HG03060 (cell line): ENCODE measurements at regions not wholly inside any gene's neighbourhood (a gene's known extent, or its start where the extent isn't known, plus 50 kb on each side); places are given as distances from the start of the nearest gene placed in this dataset.

Experiments
- ATAC-seq: cut with Tn5 transposase; IDR thresholded peaks from one replicate; pipeline ENCODE4 v1.9.1; 2021; ENCODE audit warnings: low read depth, moderate number of reproducible peaks; ENCODE audit not compliant: unreplicated experiment

DNA sequence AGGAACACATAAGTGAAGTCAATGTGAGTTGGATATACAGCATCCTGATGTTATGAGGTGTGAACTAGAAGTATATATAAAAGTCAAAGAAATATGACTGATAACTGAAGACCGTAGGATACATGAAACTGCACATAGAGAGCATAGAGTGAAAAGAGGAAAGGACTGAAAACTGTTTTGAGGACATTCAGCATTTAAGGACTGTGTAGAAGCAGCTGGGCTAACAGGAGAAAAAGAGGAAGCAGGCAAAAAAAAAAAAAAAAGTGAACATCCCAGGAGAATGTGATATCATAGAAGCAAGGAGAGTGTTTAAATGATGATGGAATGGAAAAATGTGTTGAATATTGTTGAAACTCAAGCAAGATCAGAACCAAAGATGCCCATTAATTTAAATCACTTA, 363.5 kb downstream of the PCDH20 start:
- ATAC-seq, result no peak

DNA sequence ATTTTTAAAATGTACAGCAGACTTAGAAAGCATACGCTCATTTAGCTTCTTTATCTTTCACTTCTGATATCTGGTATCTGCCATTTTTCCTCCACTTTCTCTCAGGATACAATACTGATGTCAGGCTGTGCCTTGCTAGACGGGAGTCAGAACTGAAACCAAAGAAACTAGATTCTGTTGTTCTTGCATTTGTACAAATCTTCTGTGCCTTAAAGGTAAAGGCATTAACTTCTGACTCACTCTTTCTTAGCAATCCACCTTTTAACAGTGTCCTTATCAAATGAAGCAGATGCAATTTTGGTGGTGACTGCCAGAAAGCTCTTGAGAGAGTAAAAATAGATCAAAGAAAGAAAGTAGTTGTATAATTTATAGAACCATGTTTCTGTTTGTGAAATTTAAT, 370.4 kb downstream of the PCDH20 start:
- ATAC-seq, result no peak

DNA sequence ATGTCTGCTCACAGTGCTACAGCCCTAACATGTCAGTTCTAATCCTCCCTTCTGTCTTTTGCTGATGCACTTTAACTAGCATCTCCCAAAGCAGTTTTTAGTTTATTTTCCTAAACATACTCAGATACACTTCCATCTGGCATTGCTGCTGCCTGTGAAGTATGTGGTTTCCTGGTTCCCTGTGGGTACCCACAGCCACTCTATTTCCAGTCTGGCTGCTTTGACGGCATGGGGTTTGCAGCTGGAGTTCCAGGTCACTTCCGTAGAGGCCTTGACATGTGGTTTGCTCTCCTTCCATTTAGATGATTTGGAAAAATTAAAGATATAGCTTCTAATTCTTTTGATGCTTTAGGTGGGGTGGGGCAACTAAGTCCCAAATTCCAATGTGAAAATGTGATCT, 375.5 kb downstream of the PCDH20 start:
- ATAC-seq, result no peak

DNA sequence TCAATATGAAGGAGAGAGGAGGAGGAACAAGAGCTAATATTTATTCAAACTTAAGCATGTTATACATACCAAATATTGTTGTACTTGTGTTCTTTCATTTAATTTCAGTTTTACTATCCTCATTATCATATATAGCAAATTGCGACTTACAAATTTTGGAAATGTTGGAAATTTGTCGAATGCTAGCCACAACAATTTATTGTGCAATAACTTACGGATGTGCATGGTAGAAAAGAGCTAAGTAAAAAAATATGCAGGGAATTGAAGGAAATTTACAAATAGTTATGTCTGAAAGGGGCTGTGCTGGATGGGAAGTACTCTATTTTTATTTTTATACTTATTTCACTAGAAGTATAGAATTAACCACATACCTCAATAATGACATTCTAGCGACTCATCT, 376.3 kb downstream of the PCDH20 start:
- no peak for ATAC-seq

DNA sequence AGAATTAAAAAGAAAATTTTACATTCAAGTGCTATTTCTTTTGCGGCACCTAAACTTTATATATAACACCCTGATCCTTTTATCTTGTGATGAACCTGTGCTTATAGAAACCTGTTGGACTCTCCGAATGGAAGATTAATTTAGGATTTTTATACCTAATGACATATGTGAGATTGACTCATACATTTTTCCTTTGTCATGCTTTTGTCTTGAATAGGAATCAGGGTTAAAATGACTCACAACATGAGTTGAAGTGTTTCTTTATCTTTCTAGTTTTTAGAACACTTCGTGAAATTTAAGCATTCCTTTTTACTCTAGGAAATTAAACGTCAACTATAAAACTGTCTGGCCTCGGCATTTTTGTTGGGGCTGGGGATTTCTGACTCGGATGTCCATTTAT, 378.9 kb downstream of the PCDH20 start:
- ATAC-seq, result no peak

DNA sequence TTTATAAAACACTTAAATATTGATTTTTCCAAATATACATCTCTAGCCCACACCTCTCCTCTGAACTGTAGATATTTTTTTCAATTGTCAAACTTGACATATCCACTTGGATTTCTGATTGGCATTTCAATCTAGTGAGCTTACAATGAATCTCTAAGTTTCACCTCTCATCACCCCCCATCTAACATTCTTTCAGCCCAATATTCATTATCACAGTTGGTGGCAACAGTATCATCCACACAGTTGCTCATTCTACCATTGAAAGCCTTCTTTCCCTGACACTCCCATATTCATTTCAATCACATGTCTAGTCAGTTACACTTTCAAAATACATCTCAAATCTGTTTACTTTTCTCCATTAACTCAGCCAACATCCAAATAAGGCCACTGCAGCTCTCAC, 385.2 kb downstream of the PCDH20 start:
- ATAC-seq, result no peak

DNA sequence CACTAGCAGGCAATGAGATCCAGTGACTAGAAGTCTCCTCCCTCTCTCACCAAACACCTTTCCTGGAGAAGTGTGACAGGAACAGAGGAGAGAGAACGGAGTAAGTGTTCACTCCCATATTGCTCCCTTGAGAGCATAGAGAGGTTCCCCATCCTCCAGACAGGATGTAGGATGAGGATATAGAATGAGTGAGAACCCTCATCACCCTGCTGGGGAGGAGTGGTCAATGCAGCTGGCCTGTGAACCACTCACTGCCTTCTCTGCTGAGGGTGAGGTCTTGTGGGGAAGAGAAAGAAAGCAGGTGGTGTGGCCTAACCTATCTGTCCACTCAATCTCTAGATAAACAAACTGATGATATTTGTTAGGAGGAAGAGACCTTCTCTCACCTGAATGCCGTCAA, 386.6 kb downstream of the PCDH20 start:
- no peak for ATAC-seq

DNA sequence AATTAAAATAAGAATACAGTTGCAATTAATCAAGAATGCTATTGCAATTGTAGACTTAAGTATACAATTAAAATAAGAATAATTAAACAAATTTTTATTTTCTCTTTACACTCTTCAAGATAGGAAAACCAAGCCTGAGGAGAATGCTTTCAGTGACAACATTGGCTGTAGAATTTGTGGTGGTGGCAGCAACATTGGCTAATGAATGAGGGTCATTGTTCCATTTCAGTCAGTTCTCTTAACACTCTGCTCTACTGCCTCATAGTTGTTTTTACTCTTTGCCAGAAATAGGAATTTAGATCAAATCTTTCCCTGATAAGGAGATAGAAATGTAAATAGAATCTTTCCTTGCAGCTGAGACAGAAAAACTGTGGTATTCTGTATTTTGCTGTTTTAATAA, 391.6 kb downstream of the PCDH20 start:
- ATAC-seq, result no peak

DNA sequence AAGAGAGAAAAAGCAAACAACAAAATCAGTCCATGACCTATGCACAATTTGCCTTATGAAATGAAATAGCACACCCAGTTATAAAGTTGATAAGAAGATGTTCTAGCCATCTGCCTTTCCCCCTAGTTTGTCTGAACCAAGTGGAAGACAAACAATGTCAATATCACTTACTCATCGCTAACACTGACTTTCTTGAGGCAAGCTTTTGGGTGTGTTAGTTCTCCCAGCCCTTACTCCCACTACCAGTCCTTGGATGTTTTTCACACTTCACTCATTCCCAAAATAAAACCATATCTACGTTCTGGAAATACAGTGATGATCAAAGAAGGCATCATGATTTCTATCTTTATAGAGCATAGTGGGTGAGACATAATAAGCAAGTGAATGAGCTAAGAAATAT, 393.8 kb downstream of the PCDH20 start:
- no peak for ATAC-seq

DNA sequence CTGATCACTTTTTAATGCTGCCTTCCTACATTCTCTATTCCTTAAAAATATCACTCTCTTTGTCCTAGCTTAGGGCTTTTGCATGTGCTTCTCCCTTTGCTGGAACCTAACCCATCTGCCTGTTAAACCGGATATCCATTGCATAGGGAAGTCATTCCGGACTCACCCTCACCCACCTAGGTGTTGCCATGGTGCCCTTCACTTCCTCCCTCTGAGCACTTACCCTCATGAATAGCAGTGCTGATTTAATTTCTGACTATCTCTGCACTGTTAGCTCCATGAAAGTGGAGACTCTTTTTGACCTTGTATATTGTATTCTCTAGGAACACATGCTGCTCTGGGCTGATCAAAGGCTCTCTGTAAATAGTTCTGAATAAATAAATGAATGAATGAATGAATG, 401.9 kb downstream of the PCDH20 start:
- ATAC-seq, result no peak

DNA sequence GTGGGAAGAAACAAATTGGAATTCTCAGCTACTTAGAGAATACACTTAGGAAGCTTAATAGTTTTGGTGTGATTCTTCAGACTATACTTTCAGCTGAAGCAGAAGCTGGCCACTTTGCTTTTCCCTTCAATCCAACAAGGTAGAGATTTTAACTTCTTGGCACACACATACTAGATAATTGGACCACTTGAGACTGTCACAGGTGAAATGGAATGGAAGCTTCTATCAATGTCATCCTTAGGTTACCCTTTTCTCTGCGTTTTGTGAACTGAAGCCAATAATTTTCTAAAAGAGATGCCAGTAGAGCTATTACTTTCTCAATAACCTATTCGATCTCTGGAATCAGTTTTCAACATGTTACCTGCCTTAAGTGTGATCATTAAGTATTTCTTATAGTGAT, 405.3 kb downstream of the PCDH20 start:
- ATAC-seq, result no peak

DNA sequence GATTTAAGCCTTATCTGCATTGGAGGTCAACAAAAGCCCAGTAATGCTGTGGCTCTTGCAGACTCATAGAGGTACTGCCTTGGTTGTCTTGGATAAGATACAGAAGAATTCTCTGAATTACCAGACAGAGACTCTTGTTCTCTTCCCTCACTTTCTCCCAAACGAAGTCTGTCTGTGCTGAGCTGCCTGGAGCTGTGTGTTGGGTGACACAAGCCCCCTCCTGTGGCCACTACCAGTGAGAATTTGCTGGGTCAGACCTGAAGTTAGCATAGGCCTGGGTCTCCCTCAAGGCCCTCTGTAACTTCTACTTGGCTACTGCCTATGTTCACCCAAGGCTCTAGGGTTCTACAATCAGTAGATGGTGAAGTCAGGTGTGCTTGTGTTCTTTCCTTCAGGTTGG, 413.0 kb downstream of the PCDH20 start:
- no peak for ATAC-seq

DNA sequence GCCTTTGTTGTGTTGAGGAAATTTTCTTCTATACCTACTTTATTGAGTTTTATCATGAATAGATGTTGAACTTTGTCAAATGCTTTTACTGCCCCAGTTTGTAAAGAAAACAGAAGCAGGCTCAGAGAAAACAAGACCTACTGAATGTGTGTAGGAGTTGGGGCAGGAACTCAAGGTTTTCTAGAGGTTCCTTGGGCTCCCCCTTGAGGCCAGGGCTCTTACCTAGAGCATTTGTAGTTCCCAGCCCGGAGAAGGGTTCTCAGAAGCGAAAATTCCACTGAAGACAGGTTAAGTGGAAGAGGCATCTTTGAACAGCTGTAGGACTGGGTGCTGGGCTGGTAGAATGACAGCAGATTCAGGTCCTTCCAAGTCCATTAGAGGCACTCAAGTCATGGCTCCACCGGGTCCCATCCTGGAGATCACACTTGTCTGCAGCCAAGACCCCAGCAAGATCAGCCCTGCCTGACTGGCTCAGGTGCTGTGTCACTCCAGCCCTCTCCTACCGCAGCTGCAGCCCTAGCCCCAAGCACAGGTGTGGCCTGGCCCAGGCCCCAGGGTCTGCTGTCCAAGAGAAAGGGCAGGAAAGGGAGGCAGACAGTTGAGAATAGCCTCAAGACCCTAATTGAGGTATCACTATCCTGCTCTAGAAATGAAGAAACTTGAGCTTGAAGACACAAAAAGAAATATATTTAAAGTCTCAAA, 425.5 kb downstream of the PCDH20 start:
- ATAC-seq, result no peak

DNA sequence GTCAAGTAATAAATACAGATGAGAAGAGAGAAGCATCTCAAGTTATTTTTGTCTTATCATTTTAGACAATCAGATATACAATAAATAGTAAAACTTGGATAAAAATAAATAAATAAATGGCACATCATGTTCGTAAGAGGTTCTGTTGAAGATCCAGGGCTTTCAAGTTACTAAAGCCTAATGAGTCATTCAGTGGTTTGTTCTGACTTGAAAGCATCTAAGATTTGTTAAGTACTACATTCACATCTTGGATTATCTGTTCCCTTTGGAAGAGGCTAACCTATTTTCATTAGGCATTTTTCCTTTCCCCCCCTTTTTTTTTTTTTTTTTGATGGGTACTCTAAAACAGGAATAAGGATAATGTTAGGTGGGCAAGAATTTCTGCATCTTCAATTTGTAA, 429.3 kb downstream of the PCDH20 start:
- ATAC-seq, result no peak

DNA sequence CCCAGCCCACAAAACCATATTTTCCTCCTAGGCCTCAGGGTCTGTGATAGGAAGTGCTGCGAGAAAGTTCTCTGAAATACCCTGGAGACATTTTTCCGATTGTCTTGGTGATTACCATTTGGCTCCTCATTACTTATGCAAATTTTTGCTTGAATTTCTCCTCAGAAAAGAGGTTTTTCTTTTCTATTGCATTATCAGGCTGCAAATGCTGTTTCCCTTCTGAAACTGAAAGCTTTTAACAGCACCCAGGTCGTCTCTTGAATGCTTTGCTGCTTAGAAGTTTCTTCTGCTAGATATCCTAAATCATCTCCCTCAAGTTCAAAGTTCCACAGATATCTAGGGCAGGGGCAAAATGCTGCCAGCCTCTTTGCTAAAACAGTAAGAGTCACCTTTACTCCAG, 434.2 kb downstream of the PCDH20 start:
- no peak for ATAC-seq

DNA sequence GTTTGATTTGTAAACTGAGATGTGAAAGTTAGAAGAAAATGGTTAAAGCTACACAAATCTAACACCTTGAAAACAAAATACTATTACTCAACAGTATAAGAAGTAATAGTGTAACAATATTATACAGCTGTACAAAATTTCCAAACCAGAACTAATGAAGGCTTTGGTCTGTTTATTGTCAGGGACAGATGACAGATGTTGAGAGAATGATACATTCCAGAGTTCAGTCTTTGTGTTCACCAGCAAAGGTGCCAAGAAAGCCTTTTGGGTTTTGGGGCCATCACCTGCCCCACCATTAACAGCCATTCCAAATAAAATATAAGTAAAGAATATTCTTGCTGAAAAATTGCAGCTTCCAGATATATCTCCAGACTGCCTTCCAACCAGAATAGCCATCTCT, 439.3 kb downstream of the PCDH20 start:
- ATAC-seq, result no peak

DNA sequence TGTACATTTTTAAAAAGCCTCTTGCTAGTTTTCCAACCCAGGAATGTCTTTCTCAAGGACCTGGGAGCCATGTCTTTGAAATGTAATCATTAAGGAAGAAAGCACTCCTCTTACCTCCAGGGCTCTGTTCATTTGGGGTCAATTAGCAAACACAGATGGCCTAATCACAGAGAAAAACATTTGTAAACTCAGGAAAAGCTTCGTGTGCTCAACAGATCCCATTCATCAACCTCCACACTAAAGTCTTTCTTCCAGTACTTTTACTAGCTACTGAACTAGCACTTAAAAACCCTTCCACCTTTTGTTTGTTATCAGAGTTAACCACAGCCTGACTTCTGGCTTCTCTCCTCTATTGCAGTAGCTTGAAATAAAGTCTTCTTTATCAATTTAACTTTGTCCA, 441.4 kb downstream of the PCDH20 start:
- no peak for ATAC-seq

DNA sequence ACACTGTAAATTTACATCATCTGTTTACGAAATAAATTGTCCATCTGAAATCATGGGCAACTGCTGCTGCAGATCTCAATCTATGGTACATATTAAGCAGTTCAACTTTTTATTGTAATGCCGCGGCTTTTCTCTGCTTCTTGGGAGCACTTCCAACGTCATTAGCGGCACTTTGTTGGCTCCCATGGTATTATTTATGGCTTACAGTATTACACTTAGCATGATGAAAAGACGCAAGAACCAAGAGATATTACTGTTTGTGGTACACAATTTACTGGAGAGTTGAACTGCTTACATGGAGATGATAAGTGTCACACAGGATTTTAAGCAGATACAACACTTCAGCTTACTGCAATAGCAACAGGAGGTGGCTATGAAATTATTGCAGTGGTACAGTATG, 442.1 kb downstream of the PCDH20 start:
- no peak for ATAC-seq

DNA sequence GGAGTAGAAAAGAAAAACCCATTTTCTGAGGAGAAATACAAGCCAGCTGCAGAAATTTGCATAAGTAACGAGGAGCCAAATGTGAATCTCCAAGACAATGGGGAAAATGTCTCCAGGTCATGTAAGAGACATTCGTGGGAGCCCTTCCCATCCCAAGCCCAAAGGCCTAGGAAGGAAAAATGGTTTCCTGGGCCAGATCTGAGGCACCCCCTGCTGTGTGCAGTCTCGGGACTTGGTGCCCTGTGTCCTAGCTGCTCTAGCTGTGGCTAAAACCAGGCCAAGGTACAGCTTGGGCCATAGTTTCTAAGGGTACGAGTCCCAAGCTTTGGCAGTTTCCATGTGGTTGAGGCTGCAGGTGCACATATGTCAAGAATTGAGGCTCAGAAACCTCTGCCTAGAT, 444.9 kb downstream of the PCDH20 start:
- ATAC-seq, result no peak

DNA sequence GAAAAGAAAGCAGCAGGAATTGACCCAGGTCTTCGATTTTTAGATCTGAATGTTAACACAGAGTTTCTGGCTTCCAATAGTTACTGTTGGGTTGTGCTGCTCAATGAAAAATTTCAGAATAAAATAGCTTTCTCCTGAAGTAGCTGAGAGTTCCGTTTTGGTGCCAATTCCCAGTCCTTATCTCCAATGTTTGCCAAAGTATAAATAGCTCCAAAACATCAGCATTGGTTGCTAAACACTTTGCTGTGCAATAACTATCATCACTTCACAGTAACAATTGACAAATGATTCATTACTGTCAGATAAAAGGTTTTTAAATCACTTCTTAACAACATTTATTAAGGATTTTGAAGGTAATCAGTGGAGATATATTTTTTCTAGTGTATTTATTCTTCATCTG, 446.0 kb downstream of the PCDH20 start:
- no peak for ATAC-seq

DNA sequence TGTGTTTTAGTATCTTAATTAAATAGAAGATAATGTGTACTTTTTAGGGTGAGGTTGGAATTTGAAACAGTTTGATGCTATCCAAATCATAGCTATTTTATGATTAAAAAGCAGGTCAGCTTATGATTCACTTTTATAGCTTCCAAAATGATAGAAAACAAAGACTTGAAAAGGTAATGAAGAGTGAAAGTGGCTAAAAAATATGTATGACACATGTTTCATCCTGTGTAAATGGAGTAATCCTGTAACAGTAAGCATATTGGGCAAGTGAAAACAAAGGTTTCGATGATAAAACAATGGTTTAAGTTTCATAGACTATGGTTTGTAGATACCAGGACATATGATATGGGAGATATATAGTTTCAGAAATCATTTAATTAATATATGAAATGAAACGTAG, 456.2 kb downstream of the PCDH20 start:
- no peak for ATAC-seq

DNA sequence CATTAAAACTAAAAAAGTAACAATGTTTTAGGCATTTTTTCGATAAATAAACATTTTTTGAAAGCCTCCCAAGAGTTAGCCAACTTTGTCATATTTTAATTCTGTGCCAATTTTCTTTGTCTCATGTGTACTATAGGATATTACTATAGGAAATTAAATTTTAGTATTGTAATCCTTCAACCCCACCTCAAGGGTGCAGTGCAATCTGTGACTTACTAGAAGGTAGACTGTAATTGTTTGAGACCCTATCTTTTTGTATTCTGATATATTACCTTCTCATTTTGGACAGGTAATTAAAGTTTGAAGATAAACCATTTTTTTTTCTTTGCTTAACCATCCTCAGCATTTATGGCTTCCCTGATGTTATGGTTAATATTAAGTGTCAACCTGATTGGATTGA, 457.8 kb downstream of the PCDH20 start:
- ATAC-seq, result no peak

DNA sequence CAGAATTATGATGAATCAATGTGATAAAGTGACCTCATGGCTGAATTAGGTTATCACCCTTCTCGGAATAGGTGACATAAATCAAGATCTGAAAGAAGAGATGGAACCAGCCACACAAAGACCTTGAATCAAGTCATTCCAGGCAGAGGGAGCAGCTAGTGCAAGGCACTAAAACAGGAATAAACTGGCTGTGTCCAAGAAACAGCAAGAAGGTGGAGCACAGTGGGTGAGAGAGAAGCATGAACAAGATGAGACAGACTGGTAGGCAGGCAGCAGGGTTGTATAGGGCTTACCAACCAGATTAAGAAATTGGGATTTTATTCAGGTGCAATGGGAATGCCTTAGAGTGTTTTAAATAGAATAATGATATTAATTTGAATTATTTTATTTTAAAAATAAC, 470.3 kb downstream of the PCDH20 start:
- no peak for ATAC-seq
